HL-60/S4 treated with phorbol 12-myristate 13-acetate at 8.2 ng/mL for 4 days and 3 days (cell line): ENCODE measurements at regions not wholly inside any gene's neighbourhood (a gene's known extent, or its start where the extent isn't known, plus 50 kb on each side); places are given as distances from the start of the nearest gene placed in this dataset.

ENCODE experiments used
- in situ Hi-C: fragments of 300-500 bp; cut with MboI; formaldehyde crosslinking; loops from 2 replicates; pipeline ENCODE4 v1.15.0; 2022; ENCODE audit warnings: low sequenced_read_pairs

DNA sequence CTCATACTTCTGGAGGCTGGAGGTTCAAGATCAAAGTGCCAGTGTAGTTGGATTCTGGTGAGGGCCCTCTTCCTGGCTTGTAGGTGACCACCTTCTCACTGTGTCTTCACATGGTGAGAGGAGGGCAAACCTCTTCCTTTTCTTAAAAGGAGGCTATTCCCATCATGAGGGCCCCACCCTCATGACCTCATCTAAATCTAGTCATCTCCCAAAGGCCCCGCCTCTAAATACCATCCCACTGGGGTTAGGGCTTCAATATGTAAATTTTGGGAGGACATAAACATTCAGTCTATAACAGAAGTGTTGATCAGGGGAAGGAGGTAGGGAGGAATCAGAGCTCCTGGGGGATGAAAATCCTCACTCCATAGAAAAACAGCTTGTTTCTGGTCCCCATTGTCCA is 60.8 kb upstream of the DIPK2B start:
- in situ Hi-C loops = no loop called here

GRCh38 chrX:45261005-45261404 is 60.3 kb upstream of the DIPK2B start:
- in situ Hi-C loops = no loop called here

DNA sequence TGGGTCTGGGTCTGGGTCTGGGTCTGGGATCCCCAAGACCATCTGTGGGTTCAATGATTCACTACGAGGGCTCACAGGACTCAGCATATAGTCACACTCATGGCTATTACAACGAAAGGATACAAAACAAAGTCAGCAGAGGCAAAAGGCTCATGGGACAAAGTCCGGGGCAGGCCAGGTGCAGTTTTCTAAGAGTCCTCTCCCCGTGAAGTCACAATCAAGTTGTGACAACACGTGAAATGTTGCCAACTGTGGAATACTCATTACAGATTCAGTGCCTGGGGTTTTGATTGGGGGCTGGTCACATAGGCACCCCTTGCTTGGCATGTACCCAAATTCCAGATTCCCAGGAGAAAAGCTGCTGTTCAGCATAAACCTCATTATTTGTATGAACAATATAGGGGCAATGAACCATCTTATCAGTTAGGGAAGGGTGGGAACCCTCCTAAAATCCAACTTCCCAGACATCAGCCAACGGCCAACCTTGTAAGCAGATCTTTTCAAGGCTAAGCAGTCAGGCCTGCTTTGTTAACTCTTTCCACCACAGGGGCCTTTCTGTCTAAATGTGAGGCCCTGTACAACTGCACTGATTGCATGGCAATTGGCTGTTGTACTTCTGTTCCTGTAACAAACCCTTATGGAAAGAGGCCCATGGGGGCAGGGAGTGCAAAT is 58.2 kb upstream of the DIPK2B start:
- in situ Hi-C loops = no loop called here
